Natural killer cell treated with Interleukin-12 subunit alpha and Interleukin-12 subunit beta and Interleukin-15 and Interleukin-18, amount 100 ng/mL, for 72 hours (primary cell): ENCODE measurements at regions not wholly inside any gene's neighbourhood (a gene's known extent, or its start where the extent isn't known, plus 50 kb on each side); places are given as distances from the start of the nearest gene placed in this dataset.

ENCODE experiments used
- ATAC-seq, 2 donors: fragments of 150-1000 bp; cut with Tn5 transposase in 1 of 2; sonication (Bioruptor Pico), chemical (Tn5 transposase) in 1 of 2; 2 replicates each; pipeline ENCODE4 v1.10.0; 2021
- DNase-seq: peaks from one replicate; pipeline ENCODE4 v3.0.0; 2022; ENCODE audit warnings: low spot score
- H3K27ac Mint-ChIP-seq, 2 donors: 1 replicate in 1 of 2; 2 replicates in 1 of 2; pipeline ENCODE4 v1.8.0; 2022; ENCODE audit warnings: mixed read lengths in 2 of 2, mild to moderate bottlenecking in 1 of 2, moderate library complexity in 1 of 2
- H3K27me3 Mint-ChIP-seq, 2 donors: 1 replicate in 1 of 2; 2 replicates in 1 of 2; pipeline ENCODE4 v1.8.0; 2022; ENCODE audit warnings: mixed read lengths in 2 of 2
- H3K36me3 Mint-ChIP-seq: one replicate; pipeline ENCODE4 v1.8.0; 2022; ENCODE audit warnings: mixed read lengths
- H3K4me1 Mint-ChIP-seq, 2 donors: 1 replicate in 1 of 2; 2 replicates in 1 of 2; pipeline ENCODE4 v1.8.0; 2022; ENCODE audit warnings: low read depth in 2 of 2, mixed read lengths in 2 of 2, mild to moderate bottlenecking in 1 of 2
- H3K4me3 Mint-ChIP-seq: one replicate; pipeline ENCODE4 v1.8.0; 2022; ENCODE audit warnings: mixed read lengths
- H3K9me3 Mint-ChIP-seq: 2 replicates; pipeline ENCODE4 v1.8.0; 2022; ENCODE audit warnings: mixed read lengths

GRCh38 chr13:108360139-108360538 lies 90.6 kb downstream of the TNFSF13B start:
- Mint-ChIP-seq H3K9me3 (no peaks in the 10 kb centered on the region), H3K36me3 (no peaks in the 10 kb centered on the region), H3K27ac (no peak overlapping the region), H3K4me3 (no peak overlapping the region), H3K4me1 (no peaks in the 10 kb centered on the region), H3K27me3 (peaks cover under 1 to 3% of the 10 kb centered on the region in 2 donors)
- ATAC-seq (no peak), DNase-seq (no peak)

DNA sequence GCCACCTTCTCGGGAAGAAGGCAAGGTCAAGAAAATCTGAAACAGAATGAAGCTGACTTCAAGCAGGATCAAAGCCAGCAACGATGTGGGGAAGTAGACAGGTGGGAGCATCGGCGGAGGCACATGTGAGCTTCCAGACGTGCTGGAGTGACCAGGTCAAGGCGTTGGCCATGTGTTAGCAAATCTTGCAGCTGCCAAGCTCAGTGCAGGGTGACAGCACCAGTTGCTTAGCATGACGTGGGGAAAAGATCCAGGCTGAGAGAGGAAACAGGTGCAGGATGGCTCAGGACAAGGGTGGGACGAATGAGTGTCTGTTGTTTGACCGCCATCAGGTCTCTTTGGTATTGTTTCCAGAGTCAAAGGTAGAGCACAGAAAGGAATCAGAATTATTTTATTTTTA lies 92.3 kb downstream of the TNFSF13B start:
- ATAC-seq = no peak
- H3K9me3 Mint-ChIP-seq = no peaks in the 10 kb centered on the region
- H3K27ac Mint-ChIP-seq = no peak overlapping the region
- no peak overlapping the region for H3K4me3 Mint-ChIP-seq
- peaks cover 0 to 2% of the 10 kb centered on the region in 2 donors for H3K27me3 Mint-ChIP-seq
- no peak for DNase-seq
- no peaks in the 10 kb centered on the region for H3K4me1 Mint-ChIP-seq
- H3K36me3 Mint-ChIP-seq = no peaks in the 10 kb centered on the region

DNA sequence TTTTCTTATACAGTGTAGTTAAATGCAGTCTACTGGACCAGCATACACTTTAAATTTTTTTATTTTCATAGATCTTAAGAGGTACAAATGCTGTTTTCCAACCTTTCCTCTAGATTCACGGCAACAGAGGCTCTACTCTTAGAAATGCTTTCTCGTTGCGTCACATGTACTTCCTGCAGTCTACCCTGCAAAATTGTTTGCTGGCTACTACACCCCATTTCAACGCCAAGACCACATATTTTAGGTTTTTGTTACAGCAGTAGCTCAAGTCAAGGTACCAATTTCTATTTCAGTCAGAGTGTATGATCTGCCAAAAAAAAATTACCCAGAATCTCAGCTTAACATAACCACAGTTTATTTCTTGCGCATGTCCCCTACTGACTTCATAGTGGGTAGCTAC lies 94.1 kb downstream of the TNFSF13B start:
- no peaks in the 10 kb centered on the region for H3K4me1 Mint-ChIP-seq
- no peak for ATAC-seq
- no peak overlapping the region for H3K4me3 Mint-ChIP-seq
- H3K27ac Mint-ChIP-seq = no peak overlapping the region
- H3K36me3 Mint-ChIP-seq = no peaks in the 10 kb centered on the region
- DNase-seq = no peak
- peaks cover 2% of the 10 kb centered on the region for H3K9me3 Mint-ChIP-seq
- H3K27me3 Mint-ChIP-seq = peaks cover 0 to 2% of the 10 kb centered on the region in 2 donors

DNA sequence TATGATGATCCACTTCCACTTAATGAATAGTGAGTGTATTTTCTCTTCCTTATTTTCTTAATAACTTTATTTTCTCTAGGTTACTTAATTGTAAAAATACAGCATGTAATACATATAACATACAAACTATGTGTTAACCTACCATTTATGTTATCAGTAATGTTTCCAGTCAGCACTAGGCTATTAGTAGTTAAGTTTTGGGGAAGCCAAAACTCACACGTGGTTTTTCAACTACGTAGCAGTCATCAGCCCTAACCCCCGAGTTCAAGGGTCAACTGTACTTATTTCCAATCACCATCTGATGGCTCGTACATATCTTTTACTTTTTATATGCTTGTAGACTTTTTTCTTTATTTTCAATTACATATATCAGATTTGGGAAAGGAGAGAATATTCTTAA lies 95.7 kb downstream of the TNFSF13B start:
- Mint-ChIP-seq H3K4me3 (no peak overlapping the region), H3K36me3 (no peaks in the 10 kb centered on the region), H3K4me1 (no peaks in the 10 kb centered on the region), H3K27me3 (peaks cover 0 to 2% of the 10 kb centered on the region in 2 donors), H3K9me3 (peaks cover 4% of the 10 kb centered on the region), H3K27ac (no peak overlapping the region)
- DNase-seq (no peak), ATAC-seq (no peak)

GRCh38 chr13:108368250-108368905 lies 98.9 kb downstream of the TNFSF13B start:
- DNase-seq = no peak
- Mint-ChIP-seq H3K9me3 (peaks cover 7% of the 10 kb centered on the region), H3K4me1 (no peaks in the 10 kb centered on the region), H3K27me3 (peaks cover 0 to 2% of the 10 kb centered on the region in 2 donors), H3K36me3 (no peaks in the 10 kb centered on the region), H3K4me3 (no peak overlapping the region), H3K27ac (no peak overlapping the region)
- ATAC-seq = no peak

DNA sequence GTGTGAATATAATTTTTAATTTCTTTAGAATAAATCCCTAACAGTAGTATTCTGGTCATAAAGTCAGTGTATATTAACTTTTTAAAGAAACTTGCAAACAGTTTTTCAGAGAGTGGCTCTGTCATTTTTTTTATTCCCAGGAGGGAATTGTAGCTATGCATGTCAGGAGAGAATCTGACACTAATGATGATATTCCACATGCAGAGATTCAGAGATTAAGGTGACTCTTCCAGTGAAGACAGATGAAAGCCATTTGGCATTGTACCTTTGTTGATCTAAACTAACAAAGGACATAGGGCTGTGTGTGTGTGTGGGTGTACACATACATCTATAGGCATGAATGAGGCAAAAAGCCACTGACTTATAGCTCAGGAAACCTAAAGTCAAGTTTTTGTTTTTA lies 99.9 kb downstream of the TNFSF13B start:
- no peak overlapping the region for H3K4me3 Mint-ChIP-seq
- H3K36me3 Mint-ChIP-seq = no peaks in the 10 kb centered on the region
- peaks cover 7% of the 10 kb centered on the region for H3K9me3 Mint-ChIP-seq
- no peak overlapping the region for H3K27ac Mint-ChIP-seq
- DNase-seq (no peak), ATAC-seq (no peak)
- H3K27me3 Mint-ChIP-seq = peaks cover 0 to 1% of the 10 kb centered on the region in 2 donors
- no peaks in the 10 kb centered on the region for H3K4me1 Mint-ChIP-seq

DNA sequence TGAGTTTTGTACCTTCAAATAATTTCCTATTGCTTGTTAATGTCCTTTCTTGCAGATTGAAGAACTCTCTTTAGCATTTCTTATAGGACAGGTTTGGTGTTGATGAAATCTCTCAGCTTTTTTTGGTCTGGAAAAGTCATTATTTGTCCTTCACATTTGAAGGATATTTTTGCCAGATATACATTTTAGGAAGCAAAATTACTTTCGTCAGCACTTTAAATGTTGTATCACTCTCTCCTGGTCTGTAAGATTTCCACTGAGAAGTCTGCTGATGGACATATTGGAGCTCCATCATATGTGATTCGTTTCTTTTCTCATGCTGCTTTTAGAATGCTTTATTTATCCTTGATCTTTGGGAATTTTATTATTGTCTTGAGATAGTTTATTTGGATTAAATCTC lies 105.5 kb downstream of the TNFSF13B start:
- Mint-ChIP-seq H3K9me3 (peaks cover 3% of the 10 kb centered on the region), H3K27me3 (no peaks in the 10 kb centered on the region), H3K4me3 (no peak overlapping the region), H3K27ac (no peak overlapping the region), H3K4me1 (no peaks in the 10 kb centered on the region), H3K36me3 (no peaks in the 10 kb centered on the region)
- no peak for DNase-seq
- no peak for ATAC-seq

GRCh38 chr13:108375772-108376171 lies 106.3 kb downstream of the TNFSF13B start:
- H3K27me3 Mint-ChIP-seq = no peaks in the 10 kb centered on the region
- H3K9me3 Mint-ChIP-seq = peaks cover 3% of the 10 kb centered on the region
- no peak for DNase-seq

GRCh38 chr13:108376308-108376707 lies 106.8 kb downstream of the TNFSF13B start:
- DNase-seq (no peak), ATAC-seq (no peak)
- Mint-ChIP-seq H3K4me3 (no peak overlapping the region), H3K27ac (no peak overlapping the region), H3K27me3 (no peaks in the 10 kb centered on the region), H3K9me3 (peaks cover 3% of the 10 kb centered on the region), H3K36me3 (no peaks in the 10 kb centered on the region), H3K4me1 (no peaks in the 10 kb centered on the region)

More at GRCh38 chr13:108375772-108376171, 106.3 kb downstream of the TNFSF13B start:
- H3K27ac Mint-ChIP-seq = no peak overlapping the region
- H3K4me3 Mint-ChIP-seq = no peak overlapping the region
- ATAC-seq = no peak
- H3K4me1 Mint-ChIP-seq = no peaks in the 10 kb centered on the region
- H3K36me3 Mint-ChIP-seq = no peaks in the 10 kb centered on the region

- DNase-seq = no peak
- Mint-ChIP-seq H3K27ac (no peak overlapping the region), H3K4me1 (no peaks in the 10 kb centered on the region), H3K4me3 (no peak overlapping the region), H3K9me3 (no peaks in the 10 kb centered on the region), H3K36me3 (no peaks in the 10 kb centered on the region), H3K27me3 (no peaks in the 10 kb centered on the region)
- no peak for ATAC-seq
Observed at GRCh38 chr13:108377646-108378206, 108.2 kb downstream of the TNFSF13B start.

- Mint-ChIP-seq H3K27me3 (no peaks in the 10 kb centered on the region), H3K9me3 (no peaks in the 10 kb centered on the region), H3K4me1 (no peaks in the 10 kb centered on the region), H3K27ac (no peak overlapping the region), H3K36me3 (no peaks in the 10 kb centered on the region), H3K4me3 (no peak overlapping the region)
- DNase-seq (no peak), ATAC-seq (no peak)
Observed at GRCh38 chr13:108383667-108384066, 114.1 kb downstream of the TNFSF13B start.

DNA sequence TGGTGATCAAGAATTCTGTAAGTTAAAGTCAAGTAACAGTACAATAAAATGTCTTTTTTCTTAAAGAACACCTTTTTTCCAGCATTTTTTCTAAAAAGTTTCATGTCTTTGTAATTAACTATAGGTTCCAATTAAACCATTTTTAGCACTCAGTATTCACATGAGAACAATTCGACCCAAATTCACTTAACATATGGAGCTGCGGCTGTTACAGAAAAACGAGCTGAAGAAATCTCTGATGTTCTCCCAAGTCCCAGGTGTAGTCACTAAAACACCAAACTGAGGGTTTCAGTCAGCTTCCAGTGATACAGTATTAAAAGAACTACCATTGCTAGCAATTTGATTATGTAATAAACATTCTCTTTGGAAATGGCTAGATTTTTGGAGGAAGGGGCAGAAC lies 117.6 kb downstream of the TNFSF13B start:
- H3K36me3 Mint-ChIP-seq = no peaks in the 10 kb centered on the region

DNA sequence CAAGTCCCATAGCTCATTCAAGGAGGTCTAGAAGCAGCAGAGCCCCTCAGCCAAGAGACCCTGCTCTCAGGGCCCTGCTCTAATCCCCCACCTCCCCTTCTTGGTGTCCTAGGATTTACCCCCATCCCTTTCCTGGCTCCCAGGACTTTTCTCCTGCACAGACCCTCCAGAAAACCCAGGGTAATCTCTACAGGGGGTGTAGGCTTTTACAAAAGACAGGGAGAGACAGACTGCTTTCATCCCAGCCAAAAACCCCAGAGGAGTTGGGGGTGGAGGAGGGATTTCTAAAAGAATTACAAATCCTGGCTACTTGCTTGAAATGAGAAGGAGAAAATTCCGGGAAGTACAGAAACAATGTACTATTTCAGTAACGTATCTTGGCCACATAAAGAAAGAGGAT lies 133.3 kb downstream of the TNFSF13B start:
- Mint-ChIP-seq H3K4me3 (no peak overlapping the region), H3K4me1 (no peaks in the 10 kb centered on the region), H3K9me3 (peaks cover 6% of the 10 kb centered on the region), H3K27ac (no peak overlapping the region), H3K27me3 (no peaks in the 10 kb centered on the region), H3K36me3 (no peaks in the 10 kb centered on the region)
- no peak for DNase-seq
- no peak for ATAC-seq

More for the DNA sequence above, 117.6 kb downstream of the TNFSF13B start:
- DNase-seq = no peak
- no peak for ATAC-seq
- H3K27ac Mint-ChIP-seq = no peak overlapping the region
- no peaks in the 10 kb centered on the region for H3K27me3 Mint-ChIP-seq
- H3K4me1 Mint-ChIP-seq = no peaks in the 10 kb centered on the region
- H3K9me3 Mint-ChIP-seq = no peaks in the 10 kb centered on the region
- H3K4me3 Mint-ChIP-seq = no peak overlapping the region

- H3K9me3 Mint-ChIP-seq = peaks cover 7% of the 10 kb centered on the region
- ATAC-seq (no peak), DNase-seq (no peak)
- H3K27ac Mint-ChIP-seq = no peak overlapping the region
- H3K27me3 Mint-ChIP-seq = no peaks in the 10 kb centered on the region
- H3K36me3 Mint-ChIP-seq = no peaks in the 10 kb centered on the region
- no peaks in the 10 kb centered on the region for H3K4me1 Mint-ChIP-seq
- H3K4me3 Mint-ChIP-seq = no peak overlapping the region
Observed at GRCh38 chr13:108407495-108407894, 138.0 kb downstream of the TNFSF13B start.

DNA sequence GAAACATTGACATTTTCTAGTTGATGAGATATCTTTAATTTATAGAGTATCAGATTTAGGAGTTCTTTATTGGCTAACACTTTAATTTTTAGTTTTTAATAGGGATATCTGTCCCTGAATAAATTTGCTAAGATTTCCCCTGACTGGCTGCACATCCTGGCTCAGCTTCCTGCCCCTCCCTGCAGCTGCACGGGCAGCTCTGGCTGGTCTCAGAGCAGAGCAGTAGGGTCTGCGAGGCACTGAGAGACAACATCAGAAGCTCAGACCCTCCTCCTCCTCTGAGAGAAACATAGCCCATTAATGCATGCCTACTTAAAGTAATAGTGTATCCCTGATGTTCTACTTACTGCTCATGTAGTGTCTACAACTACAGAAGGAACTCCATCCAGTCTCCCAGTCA lies 139.2 kb downstream of the TNFSF13B start:
- no peak overlapping the region for H3K27ac Mint-ChIP-seq
- H3K36me3 Mint-ChIP-seq = no peaks in the 10 kb centered on the region
- peaks cover 10% of the 10 kb centered on the region for H3K9me3 Mint-ChIP-seq
- H3K27me3 Mint-ChIP-seq = no peaks in the 10 kb centered on the region
- no peaks in the 10 kb centered on the region for H3K4me1 Mint-ChIP-seq
- DNase-seq (no peak), ATAC-seq (no peak)
- no peak overlapping the region for H3K4me3 Mint-ChIP-seq
